HG02571 (cell line): ENCODE measurements at regions not wholly inside any gene's neighbourhood (a gene's known extent, or its start where the extent isn't known, plus 50 kb on each side); places are given as distances from the start of the nearest gene placed in this dataset.
A peak's percentile ranks its signal among the peaks of the same experiment; 100 is the strongest.
"Not testable (repeated sequence)": the region's sequence is repeated elsewhere in the genome, so short reads cannot be mapped to it uniquely, and the experiment has no call there.

Experiments
- ATAC-seq: cut with Tn5 transposase; IDR thresholded peaks from one replicate; pipeline ENCODE4 v1.9.1; 2021; ENCODE audit warnings: mild to moderate bottlenecking, moderate library complexity; ENCODE audit not compliant: unreplicated experiment

DNA sequence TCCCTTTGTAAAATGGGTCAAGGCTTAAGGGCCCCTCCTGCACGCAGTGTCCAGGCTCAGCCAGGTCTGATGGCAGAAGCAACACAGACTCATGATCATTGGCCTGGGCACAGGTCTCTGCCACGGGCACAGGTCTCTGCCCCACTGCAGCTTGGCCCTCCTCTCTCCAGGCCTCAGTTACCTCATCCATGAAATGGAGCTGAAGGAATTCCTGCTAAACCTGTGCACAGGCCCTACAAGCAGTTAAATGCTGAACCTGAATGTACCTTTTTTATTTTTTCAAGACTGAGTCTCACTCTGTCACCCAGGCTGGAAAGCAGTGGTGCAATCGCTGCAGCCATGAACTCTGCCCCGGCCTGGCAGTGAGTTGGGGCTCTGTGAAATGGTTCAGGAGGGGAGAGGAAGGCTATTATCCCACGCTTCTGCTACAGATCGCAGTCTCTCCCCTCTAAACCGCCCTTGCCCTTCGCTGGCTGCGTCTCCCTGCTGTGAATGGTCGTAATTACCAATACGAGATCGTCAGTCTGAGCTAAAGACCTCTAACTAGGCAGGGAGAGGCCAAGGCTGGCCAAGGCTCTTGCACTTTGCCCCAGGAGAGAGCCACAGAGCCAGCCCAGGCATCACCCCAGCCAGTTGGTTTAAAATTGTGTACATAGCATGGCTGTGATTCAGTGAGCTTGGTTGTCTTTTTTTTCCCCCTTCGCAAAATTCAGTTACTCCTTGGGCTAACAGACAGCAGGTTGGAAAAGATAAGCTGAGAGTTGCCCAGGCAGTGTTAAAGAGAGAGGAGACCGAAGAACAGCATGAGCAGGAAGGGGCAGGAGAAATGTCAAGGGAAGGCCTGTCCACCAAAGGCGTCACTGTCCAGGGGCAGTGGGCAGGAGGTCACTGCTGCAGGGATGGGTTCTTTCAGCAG lies 93.0 kb upstream of the KCTD7 start:
- no peak for ATAC-seq

DNA sequence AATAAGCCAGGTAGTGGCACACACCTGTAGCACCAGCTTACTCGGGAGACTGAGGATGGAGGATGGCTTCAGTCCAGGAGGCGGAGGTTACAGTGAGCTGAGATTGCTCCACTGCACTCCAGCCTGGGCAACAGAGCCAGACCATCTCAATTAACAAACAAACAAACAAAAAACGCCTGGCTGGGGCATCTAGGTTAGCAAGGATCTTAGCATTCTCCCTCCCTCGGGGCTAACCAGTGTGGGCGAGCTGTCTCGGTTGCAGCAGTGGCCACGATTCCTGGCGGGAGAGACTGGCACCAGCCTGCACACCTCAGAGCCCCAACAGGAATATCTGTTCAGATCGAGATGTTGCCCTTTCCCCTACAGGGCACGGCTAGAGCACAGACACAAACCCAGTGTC lies 91.3 kb upstream of the KCTD7 start:
- no peak for ATAC-seq

DNA sequence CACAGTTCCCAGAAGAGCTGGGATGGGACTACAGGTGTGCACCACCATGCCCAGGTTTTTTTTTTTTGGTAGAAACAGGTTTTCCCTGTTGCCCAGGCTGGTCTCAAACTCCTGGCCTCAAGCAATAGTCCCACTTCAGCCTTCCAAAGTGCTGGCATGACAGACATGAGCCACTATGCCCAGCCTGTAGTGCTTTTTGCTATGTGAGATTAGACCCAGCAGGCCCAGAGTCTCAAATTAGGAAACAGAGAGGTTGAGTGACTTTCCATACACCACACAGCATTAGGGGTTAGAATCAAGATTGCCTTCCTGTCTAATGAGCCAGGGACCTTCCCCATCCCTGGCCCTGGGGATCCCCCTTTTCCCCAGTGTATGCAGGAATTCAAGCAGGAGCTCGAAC lies 90.8 kb upstream of the KCTD7 start:
- no peak for ATAC-seq

DNA sequence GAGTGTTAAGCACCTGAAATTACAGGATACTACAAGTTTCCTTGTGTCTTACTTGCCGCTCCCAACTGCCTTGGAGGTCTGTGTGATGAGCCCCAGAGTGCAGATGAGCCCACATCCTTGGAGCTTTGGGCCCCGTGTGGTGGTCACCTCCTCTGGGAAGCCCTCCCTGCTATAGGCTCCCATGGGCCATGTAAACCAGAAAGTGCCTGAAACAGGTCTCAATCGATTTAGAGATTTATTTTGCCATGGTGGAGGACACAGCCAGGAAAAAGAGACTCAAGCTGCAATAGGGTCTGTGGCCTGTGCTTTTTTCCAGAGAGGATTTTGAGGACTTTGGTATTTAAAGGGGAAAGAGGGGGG lies 89.4 kb upstream of the KCTD7 start:
- no peak for ATAC-seq

DNA sequence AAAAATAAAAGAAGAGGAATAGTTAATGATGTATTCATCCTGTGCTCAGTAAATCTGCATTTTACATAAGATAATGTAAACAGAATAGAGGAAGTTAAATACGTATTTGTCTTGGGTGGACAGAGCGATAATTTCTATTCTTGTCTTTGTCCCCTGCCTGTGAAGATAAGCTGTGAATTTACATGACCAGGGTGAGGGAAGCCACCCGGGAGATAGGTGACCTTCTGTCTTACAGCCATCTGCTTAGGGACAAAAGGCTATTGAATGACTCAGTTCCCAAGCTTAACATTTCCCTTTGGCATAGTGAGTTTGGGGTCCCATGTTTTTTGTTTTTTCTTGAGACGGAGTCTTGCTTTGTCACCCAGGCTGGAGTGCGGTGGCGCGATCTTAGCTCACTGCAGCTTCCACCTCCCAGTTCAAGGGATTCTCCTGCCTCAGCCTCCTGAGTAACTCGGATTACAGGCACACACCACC lies 88.7 kb upstream of the KCTD7 start:
- no peak for ATAC-seq

DNA sequence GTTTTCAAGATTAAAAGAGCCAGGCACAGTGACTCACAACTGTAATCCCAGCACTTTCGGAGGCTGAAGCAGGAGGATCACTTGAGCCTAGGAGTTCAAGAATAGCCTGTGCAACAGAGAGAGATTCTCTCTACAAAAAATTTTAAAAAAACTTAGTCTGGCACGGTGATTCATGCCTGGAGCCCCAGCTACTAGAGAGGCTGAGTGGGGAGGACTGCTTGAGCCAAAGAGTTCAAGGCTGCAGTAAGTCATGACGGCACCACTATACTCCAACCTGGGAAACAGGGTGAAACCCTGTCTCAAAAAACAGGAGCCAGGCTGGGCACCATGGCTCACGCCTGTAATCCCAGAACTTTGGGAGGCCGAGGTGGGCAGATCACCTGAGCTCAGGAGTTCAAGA lies 86.6 kb upstream of the KCTD7 start:
- no peak for ATAC-seq

DNA sequence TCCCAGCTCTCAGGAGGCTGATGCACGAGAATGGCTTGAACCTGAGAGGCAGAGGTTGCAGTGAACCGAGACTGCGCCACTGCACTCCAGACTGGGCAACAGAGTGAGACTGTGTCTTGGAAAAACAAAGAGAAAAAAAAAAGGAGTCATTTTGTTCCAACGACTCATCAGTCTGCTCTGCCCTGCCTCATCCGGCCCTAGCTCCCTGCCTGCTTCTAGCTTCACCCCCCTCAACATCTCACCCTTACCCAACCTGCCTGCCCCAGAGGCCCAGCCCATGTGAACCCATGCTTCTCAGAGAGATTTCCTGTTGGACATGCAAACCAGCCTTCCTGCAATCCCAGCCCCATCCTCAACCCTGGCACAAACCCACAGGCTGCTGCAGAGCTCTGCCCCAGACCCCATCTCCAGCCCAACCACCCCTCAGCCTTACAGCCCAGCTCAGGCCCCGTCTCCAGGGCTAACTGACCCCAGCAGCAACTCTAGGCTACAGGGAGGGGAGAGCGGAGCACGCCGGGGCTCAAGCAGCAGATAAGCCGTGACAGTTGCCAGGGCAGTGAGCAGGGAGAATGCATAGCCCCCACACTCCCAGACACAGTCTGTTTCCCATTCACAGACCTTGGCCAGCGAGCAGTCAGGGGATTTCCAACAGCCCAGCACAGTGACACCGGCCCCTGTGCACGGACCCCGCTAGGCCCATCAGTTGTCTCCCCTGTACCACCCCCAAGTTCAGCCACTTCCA lies 86.0 kb upstream of the KCTD7 start:
- no peak for ATAC-seq

DNA sequence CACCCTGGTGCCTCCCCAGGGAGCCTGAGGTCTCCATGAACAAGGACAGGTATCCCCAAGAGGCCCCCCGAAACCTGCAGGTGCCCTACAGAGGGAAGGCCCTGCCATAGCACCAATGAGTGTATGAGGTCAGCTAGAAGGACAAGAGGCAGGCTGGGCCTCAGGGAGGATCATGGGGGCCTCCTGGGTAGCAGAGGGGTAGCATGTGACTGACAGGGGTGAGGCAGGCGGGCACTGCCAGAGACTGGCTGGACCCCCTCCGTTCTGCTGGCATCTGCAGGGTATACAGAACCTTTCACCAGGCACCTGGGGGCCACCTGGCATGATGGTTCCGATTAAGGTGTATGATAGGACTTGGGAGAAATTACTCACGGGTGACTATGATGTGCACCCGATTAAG lies 79.2 kb upstream of the KCTD7 start:
- ATAC-seq: no peak

DNA sequence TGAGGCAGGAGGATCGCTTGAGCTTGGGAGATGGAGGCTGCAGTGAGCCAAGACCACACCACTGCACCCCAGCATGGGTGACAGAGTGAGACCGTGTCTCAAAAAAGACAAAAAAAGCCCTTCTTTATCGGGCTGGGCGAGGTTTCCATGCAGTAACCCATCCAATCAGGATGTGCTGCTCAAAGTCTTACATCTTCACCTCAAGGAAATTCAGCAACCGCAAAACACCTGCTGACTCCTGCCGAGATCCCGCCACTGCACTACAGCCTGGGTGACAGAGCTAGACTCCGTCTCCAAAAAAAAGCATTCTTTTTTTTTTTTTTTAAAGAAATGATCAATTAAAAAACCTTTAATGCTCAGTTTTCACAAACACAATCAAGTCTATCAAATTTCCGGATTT lies 75.7 kb upstream of the KCTD7 start:
- no peak for ATAC-seq

DNA sequence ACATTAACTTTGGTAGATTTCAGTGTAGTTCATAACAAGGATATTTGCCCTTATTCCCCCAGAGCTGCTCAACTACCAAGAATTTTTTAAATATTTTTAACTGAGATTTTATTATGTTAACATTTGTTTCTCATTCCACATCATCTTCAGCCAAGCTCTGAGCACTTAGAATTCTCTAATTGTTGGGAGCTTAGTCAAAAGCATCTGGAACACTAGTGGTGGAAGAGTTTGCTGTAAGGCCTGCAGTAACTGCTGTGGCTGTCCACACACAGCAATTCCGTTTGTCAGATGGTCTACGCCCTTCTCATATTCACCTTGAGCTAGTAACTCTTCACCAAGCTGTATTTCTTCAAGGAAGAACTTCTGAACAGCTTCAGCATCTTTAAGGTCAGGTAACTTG lies 75.0 kb upstream of the KCTD7 start:
- ATAC-seq: not testable (repeated sequence)

DNA sequence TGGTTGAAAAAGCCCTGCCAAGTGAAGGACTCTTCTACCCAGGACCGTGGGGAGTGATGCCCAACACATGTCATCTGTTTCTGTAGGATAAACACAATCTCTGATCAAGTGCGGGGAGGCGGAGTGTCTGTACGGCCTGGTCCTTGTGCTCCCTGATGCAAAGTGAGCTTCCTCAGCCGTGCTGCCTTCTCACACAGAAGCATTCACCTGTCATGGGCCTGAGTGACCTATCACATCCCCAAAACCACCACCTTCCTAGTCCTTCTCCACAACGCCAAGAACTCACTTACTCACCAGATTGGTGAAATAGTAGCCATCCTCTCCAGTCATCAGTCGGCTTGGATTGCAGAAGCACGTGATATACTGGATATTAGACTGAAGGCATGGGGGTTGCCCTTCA lies 74.4 kb upstream of the KCTD7 start:
- not testable (repeated sequence) for ATAC-seq

DNA sequence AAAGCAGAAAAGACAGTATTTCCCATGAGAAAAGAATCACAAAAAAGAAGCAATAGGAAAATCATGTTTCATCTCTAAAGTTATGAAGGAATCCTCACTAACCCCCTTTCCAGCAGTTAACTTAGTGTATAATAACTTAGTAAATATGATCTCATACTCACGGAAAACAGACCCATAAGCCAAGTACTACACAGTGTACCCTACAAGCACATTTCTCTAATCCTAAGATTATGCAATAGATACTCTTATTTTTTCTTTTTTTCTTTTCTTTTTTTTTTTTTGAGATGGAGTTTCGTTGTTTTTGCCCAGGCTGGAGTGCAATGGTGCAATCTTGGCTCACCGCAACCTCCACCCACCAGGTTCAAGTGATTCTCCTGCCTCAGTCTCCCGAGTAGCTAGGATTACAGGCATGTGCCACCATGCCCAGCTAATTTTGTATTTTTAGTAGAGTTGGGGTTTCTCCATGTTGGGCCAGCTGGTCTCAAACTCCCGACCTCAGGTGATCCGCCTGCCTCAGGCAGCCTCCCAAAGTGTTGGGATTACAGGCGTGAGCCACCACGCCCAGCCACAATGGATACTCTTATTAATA lies 73.7 kb upstream of the KCTD7 start:
- ATAC-seq: not testable (repeated sequence)

DNA sequence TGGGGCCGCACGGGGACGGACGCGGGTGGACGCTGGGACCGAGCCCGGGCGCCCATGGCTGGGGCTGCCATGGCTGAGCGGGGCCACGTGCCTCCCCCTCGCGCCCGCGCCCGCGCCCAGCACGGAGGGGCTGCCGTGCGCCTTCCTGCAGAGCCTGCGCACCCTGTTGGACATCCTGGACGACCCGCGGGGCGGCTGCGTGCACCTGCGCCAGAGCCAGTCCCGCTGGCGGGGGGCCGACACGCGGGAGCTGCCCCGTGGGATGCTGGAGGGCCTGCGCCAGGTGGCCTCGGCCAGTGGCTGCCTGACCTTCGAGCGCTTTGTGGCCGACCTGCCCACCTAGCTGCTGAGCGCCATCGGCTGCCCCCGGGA lies 72.5 kb upstream of the KCTD7 start:
- no peak for ATAC-seq

DNA sequence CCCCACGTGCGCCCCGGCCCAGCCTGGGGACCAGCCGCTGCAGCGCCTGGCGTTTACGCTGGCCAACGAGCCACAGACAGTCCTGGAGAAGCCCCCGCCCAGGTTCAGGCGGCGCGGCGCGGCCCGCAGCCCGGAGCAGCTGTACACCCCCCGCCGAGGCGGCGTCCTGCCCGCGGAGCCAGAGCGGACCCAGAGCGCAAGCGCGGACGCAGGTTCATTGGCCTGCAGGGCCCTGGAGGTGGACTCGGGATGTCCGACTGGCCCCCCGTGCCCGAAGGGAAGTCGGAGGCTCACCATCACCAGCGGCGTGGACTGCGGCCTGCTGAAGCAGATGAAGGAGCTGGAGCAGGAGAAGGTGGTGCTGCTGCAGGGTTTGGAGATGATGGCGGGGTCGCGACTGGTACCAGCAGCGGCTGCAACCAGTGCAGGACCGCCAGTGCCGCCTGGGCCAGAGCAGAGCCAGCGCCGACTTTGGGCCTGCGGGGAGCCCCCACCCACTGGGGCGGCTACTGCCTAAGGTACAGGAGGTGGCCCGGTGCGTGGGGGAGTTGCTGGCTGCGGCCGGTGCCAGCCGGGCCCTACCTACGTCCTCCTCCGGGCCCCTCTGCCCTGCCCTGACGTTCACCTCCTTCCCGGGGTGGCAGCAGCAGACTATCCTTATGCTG lies 72.0 kb upstream of the KCTD7 start:
- ATAC-seq: no peak

DNA sequence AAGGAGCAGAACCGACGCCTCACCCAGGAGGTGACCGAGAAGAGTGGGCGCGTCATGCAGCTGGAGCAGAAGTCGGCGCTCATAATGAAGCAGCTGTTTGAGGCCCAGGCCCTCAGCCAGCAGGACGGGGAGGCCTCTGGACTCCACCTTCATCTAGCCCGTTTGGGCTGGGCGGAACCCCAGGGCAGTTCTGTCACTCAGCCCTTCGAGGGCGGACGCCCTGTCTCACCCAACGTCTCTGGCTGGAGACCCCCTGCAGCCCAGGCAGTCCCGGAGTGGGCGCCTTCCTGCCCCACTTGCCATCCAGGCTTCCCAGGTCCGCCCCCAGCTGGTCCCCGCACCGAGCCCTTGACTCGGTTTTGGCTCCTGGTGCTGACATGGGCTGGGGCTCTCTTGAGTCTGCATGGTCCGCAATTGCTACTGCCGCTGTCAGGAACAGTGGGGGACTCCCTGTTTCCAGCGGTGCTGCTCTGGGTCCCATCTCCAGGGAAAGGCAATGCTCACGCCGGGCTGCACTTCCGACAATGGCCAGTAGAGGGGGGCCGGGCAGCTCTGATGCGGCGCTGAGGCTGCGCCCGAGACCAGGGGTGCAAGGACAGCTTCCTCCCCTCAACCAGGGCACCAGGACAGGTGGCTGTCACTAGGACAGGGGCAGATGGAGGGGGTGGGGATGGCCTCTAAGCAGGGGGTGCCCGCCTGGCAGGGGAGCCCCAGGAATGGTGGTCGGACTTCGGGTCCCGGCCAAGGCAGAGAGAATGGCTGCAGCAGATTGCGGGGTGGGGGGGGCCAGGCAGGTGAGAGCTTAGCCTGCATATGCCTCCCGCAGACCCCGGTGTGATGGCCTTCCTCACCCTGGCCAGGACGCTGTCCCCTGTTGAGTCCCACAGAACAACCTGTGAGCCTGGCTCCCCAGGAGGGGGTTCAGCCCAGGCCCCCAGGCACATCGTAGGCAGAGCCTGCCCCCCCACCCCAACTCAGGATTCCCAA lies 71.2 kb upstream of the KCTD7 start:
- peak; percentile 55 for ATAC-seq

DNA sequence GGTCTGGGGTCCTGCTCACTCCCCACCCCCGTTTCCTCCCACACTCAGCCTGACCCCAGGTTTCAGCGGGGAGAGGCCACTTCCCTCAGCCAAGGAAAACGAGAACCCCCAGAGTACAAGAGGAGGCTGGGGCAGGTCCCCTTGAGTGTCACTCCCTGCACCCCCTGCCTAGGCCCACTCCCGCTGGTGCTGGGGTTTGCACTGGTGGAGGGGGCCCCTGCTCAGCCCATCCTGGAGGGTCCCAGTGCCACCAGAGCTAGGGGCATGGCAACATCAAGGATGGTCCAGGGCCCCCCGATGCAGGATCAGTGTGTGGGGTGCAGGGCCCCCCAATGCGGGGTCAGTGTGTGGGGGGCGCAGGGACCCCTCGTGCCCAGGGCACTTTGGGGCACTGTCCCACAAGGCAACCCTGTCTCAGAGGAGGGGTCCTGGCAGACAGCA lies 70.5 kb upstream of the KCTD7 start:
- ATAC-seq: no peak

DNA sequence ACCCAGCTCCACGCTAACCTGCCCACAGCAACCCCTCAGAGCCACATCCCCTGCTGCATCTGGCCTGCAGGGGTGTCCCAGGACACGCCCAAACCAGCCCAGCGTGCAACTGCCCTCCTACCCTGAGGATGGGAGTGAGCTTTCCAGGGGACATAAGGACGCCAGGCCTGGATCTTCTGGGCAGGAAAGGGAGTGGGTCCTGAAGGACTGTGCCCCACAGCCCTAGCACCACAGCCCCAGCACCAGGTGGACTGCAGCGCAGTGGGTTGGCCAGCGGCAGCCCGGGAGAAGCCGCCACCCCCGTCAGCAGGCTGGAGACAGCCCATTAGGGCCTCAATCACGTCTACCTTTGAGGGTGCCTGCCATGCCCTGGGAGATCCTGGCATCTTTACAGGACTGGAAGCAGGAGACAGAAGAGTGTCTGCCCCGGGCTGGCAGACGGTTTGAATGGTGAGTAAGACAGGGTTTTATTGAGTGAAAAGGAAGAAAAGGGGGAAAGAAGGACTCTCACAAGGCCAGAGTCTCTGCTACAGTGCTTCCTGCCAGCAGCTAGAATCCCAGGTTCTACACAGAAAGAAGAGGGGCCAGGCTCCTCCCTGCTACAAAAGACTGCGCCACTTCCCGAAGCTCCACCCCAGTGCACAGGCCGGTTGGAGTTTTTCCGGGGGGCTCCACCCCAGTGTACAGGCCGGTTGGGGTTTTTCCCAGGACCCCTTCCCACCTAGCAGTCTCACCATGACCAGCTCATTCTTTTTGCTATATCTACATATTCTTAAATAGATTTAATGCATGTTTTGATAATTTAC lies 69.8 kb upstream of the KCTD7 start:
- no peak for ATAC-seq

DNA sequence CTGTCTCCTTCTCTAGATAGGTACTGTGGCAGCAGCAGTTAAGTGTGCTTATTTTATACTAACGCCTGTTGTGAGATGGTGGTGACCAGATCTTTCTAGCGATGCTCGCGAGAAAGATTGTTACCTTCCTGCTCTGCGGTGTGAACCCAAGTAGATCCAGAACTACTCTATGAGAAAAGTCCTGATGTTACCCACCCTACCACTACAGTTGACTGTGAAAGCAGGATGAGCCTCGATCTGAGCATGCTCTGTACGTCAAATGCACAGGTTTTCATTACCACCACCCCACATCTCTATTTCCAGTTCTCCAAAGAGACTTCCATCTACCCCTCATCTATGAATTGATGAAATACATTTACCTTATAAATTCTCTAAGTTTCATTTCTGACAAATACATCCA lies 64.6 kb upstream of the KCTD7 start:
- ATAC-seq: no peak

DNA sequence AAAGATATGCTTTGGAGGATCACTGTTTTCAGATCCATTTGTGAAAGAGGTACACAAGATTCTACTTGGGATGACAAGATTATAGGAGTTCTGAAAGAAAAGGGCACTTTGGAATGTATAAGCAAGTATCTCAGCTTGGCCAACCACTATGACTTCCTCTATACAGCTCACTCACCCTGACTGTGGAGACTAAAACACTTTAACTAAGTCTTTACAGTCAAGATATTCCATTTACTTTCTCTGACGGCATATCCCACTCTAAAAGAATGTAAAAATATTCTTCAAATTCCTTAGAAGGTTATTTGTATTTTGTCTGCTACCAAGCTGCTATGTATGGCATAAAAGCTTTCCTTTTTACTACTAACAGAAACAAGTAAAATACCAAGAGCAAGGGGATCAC lies 58.5 kb upstream of the KCTD7 start:
- ATAC-seq: not testable (repeated sequence)
